GM06990 (cell line): ENCODE measurements at regions not wholly inside any gene's neighbourhood (a gene's known extent, or its start where the extent isn't known, plus 50 kb on each side); places are given as distances from the start of the nearest gene placed in this dataset.

Experiments used
- DNase-seq: peaks from one replicate; pipeline ENCODE4 v3.0.0-alpha.2; 2011; ENCODE audit not compliant: insufficient read length; ENCODE audit errors: extremely low read depth
- H3K27me3 ChIP-seq: replicated peaks from 2 replicates; pipeline ENCODE4 v1.6.0; 2011; ENCODE audit warnings: low read length; ENCODE audit not compliant: control insufficient read depth, insufficient read depth
- H3K36me3 ChIP-seq: 2 replicates; pipeline ENCODE4 v1.5.1; 2011; ENCODE audit warnings: low read length; ENCODE audit not compliant: control insufficient read depth, insufficient read depth
- H3K4me3 ChIP-seq: replicated peaks from 2 replicates; pipeline ENCODE4 v1.5.1; 2011; ENCODE audit warnings: low read depth, mild to moderate bottlenecking, control low read depth, low read length
- TF ChIP-seq, protein P1 (sequence below): IDR thresholded peaks from 2 replicates; pipeline ENCODE4 v1.5.1; 2011; ENCODE audit warnings: low read length, control low read depth, mild to moderate bottlenecking, inconsistent platforms; ENCODE audit not compliant: insufficient read depth, poor library complexity, severe bottlenecking

DNA sequence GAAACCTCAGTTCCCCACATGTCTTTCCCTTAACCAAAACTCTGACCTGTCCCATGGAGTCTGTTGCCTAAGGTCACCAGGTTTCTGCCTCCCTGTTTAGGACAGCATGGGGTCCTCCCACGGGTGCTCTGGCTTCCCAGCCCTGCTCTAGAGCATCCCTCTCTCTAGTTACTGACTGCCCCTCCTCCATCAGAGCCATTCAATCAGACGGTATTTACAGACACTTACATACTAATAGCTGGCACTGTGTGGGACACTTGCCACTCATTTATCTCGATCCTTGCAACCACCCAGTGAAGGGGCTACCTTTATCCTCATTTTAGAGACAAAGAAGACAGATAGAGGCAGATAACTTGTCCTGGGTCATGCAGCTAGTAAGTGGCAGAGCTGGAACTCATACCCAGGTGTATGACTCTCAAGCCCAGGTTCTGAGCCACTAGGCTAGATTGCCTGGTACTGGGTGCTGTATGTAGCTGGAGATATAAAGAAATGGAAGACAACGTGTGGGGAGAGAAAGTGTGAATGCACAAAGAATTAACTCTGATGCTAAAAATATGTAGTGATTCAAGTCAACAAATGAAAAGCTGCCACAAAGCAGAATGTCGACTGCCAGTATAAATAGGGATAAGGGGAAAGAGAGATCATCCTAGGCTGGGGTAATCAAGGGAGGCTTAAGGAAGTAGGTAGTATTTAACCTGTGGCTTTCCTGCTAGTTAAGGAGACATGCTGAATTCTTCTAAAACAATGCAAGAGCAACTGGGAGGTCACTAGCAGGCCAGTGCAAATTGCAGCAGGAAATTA, 52.5 kb upstream of the PDE8B start:
- H3K27me3 ChIP-seq = no peaks in the 10 kb centered on the region
- no peak overlapping the region for H3K4me3 ChIP-seq
- H3K36me3 ChIP-seq = no peaks in the 10 kb centered on the region

DNA sequence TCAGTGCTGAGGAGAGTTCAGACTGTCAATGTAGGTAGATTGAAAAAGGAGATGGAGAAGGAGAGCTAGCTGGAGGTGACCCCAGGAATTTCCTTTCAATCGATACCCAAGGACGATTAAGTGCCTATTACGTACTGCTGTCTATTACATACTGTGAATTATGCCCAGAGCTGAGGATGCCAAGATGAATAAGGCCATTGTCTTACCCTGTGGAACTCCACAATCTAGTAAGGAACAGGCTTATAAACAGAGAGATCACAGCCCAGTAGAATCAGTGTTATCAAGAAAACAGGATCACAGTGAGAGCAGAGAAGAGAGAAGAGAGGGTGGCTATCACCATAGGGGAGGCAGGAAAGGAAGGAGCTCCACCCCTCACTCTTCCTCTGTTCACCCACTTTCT, 54.1 kb upstream of the PDE8B start:
- no peaks in the 10 kb centered on the region for H3K36me3 ChIP-seq
- H3K27me3 ChIP-seq = no peaks in the 10 kb centered on the region
- TF ChIP-seq, protein P1, sequence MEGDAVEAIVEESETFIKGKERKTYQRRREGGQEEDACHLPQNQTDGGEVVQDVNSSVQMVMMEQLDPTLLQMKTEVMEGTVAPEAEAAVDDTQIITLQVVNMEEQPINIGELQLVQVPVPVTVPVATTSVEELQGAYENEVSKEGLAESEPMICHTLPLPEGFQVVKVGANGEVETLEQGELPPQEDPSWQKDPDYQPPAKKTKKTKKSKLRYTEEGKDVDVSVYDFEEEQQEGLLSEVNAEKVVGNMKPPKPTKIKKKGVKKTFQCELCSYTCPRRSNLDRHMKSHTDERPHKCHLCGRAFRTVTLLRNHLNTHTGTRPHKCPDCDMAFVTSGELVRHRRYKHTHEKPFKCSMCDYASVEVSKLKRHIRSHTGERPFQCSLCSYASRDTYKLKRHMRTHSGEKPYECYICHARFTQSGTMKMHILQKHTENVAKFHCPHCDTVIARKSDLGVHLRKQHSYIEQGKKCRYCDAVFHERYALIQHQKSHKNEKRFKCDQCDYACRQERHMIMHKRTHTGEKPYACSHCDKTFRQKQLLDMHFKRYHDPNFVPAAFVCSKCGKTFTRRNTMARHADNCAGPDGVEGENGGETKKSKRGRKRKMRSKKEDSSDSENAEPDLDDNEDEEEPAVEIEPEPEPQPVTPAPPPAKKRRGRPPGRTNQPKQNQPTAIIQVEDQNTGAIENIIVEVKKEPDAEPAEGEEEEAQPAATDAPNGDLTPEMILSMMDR = no peak
- no peak for DNase-seq
- H3K4me3 ChIP-seq = no peak overlapping the region

More for the DNA sequence above, 52.5 kb upstream of the PDE8B start:
- no peak for DNase-seq
- TF ChIP-seq, protein P1 = no peak

DNA sequence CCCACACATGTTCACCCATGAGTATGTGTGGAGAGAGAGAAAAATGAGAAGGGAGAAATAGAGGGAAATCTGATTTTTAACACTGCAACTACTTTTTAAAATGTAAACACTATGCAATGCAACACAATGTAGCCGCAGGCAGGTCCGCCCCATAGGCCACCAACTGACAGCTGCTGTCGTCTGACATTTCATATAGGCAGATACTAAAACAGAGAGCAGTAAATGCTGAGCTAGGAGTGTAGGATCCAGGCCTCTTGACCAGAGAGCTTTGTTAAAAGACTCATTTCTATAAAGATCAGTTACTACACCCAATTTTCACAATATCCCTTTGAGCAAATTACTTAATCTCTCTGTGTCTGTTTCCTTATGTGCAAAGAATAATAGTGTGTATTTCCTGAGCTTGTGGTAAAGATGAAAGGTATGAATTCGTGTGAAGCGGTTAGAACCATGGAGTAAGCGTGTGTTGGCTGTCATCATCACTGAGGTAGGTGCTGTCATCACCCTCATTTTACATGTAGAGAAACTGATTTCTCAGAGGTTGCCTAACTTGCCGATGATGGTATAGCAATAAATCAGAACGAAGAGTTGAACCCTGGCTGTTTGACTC, 55.2 kb upstream of the PDE8B start:
- Histone ChIP-seq H3K27me3 (no peaks in the 10 kb centered on the region), H3K36me3 (no peaks in the 10 kb centered on the region), H3K4me3 (no peak overlapping the region)
- DNase-seq = no peak
- TF ChIP-seq, protein P1 = no peak

DNA sequence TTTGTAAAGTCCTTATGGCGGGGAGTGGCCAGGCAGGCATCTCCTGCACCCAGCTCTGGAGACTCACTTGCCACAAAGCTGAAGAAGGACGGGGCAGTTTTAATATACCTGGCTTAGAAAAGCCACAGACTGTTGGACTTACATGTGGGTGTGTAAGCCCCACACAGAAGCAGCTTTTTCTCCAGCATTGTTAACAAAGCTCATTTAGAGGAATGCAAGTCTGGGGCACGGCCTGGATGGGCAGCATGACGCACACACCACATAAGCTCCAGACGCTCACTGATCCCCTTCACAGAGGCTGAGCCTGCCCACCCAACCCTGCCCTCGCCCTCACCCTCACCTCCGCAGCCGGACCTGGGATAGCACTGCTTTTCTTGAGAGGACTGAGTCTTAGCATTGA, 58.0 kb upstream of the PDE8B start:
- TF ChIP-seq, protein P1 = no peak
- Histone ChIP-seq H3K27me3 (no peaks in the 10 kb centered on the region), H3K36me3 (no peaks in the 10 kb centered on the region), H3K4me3 (no peak overlapping the region)
- no peak for DNase-seq

DNA sequence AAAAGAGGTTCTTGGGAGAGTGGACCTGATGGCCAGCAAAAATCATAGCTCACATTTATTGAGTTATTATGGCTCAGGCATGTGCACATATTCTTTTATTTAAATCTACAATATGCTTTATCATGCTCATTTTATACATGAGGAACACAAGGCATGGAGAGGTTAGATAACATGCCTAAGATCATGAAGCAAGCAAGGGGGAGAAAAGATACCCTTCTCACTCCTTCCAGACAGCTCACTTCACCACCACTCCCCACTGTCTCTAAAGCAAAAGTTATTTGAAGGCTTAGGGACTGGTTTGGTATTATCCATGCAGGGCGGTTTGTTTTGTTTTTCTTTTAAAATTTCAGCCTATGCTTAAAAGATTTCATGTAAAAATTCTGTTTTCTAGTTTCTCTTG, 59.0 kb upstream of the PDE8B start:
- DNase-seq = no peak
- no peak overlapping the region for H3K4me3 ChIP-seq
- H3K27me3 ChIP-seq = no peaks in the 10 kb centered on the region
- no peaks in the 10 kb centered on the region for H3K36me3 ChIP-seq
- TF ChIP-seq, protein P1 = no peak
